ENCODE measurements at regions not wholly inside any gene's neighbourhood (a gene's known extent, or its start where the extent isn't known, plus 50 kb on each side); places are given as distances from the start of the nearest gene placed in this dataset.

GRCh38 chr14:97655169-97655948 lies 858.2 kb downstream of the VRK1 start:
- Histone ChIP-seq H3K27ac (no peak overlapping the region), H3K36me3 (no peaks in the 10 kb centered on the region), H3K4me3 (no peak overlapping the region), H3K27me3 (no peaks in the 10 kb centered on the region), H3K9me3 (replicated peaks) (no peaks in the 10 kb centered on the region), H3K4me1 (no peaks in the 10 kb centered on the region)
- peak in 1 of 2 experiments; percentile 9 for DNase-seq

- Histone ChIP-seq H3K9me3 (replicated peaks) (no peaks in the 10 kb centered on the region), H3K36me3 (no peaks in the 10 kb centered on the region), H3K27ac (no peak overlapping the region), H3K4me3 (no peak overlapping the region), H3K27me3 (no peaks in the 10 kb centered on the region), H3K4me1 (no peaks in the 10 kb centered on the region)
- DNase-seq, result no peak
Measured at GRCh38 chr14:97657609-97658008, 860.4 kb downstream of the VRK1 start.

GRCh38 chr14:97687944-97688630 lies 890.9 kb downstream of the VRK1 start:
- H3K4me1 ChIP-seq, result no peaks in the 10 kb centered on the region
- H3K36me3 ChIP-seq, result no peaks in the 10 kb centered on the region
- no peak for DNase-seq
- no peak overlapping the region for H3K4me3 ChIP-seq
- no peaks in the 10 kb centered on the region for H3K9me3 ChIP-seq (replicated peaks)
- no peaks in the 10 kb centered on the region for H3K27me3 ChIP-seq
- H3K27ac ChIP-seq, result no peak overlapping the region

GRCh38 chr14:97688631-97689336 lies 891.6 kb downstream of the VRK1 start:
- DNase-seq, result no peak
- Histone ChIP-seq H3K9me3 (replicated peaks) (no peaks in the 10 kb centered on the region), H3K4me3 (no peak overlapping the region), H3K27me3 (no peaks in the 10 kb centered on the region), H3K36me3 (no peaks in the 10 kb centered on the region), H3K4me1 (no peaks in the 10 kb centered on the region), H3K27ac (no peak overlapping the region)

GRCh38 chr14:97692084-97692483 lies 894.9 kb downstream of the VRK1 start:
- no peak overlapping the region for H3K4me3 ChIP-seq
- H3K36me3 ChIP-seq, result no peaks in the 10 kb centered on the region
- no peak overlapping the region for H3K27ac ChIP-seq
- peak in 1 of 2 experiments; percentile 1 for DNase-seq
- no peaks in the 10 kb centered on the region for H3K27me3 ChIP-seq
- no peaks in the 10 kb centered on the region for H3K9me3 ChIP-seq (replicated peaks)
- no peaks in the 10 kb centered on the region for H3K4me1 ChIP-seq

- H3K27ac ChIP-seq, result no peak overlapping the region
- no peaks in the 10 kb centered on the region for H3K9me3 ChIP-seq (replicated peaks)
- no peak overlapping the region for H3K4me3 ChIP-seq
- H3K27me3 ChIP-seq, result no peaks in the 10 kb centered on the region
- H3K4me1 ChIP-seq, result no peaks in the 10 kb centered on the region
- H3K36me3 ChIP-seq, result no peaks in the 10 kb centered on the region
- DNase-seq, result no peak
Measured at GRCh38 chr14:97695456-97695981, 898.3 kb downstream of the VRK1 start.

- no peaks in the 10 kb centered on the region for H3K4me1 ChIP-seq
- H3K4me3 ChIP-seq, result no peak overlapping the region
- H3K27me3 ChIP-seq, result no peaks in the 10 kb centered on the region
- no peak overlapping the region for H3K27ac ChIP-seq
- no peaks in the 10 kb centered on the region for H3K36me3 ChIP-seq
- DNase-seq, result no peak
- H3K9me3 ChIP-seq (replicated peaks), result no peaks in the 10 kb centered on the region
Measured at GRCh38 chr14:97697772-97698171, 900.6 kb downstream of the VRK1 start.

- Histone ChIP-seq H3K27me3 (no peaks in the 10 kb centered on the region), H3K9me3 (replicated peaks) (no peaks in the 10 kb centered on the region), H3K27ac (no peak overlapping the region), H3K4me3 (no peak overlapping the region), H3K36me3 (no peaks in the 10 kb centered on the region), H3K4me1 (no peaks in the 10 kb centered on the region)
- DNase-seq, result no peak
Measured at GRCh38 chr14:97699026-97699425, 901.8 kb downstream of the VRK1 start.

GRCh38 chr14:97703006-97703760 lies 906.0 kb downstream of the VRK1 start:
- DNase-seq, result no peak
- Histone ChIP-seq H3K4me3 (no peak overlapping the region), H3K27ac (no peak overlapping the region), H3K36me3 (no peaks in the 10 kb centered on the region), H3K9me3 (replicated peaks) (no peaks in the 10 kb centered on the region), H3K4me1 (no peaks in the 10 kb centered on the region; the same call in 1 of the 2 replicates), H3K27me3 (no peaks in the 10 kb centered on the region)

GRCh38 chr14:97704316-97704885 lies 907.2 kb downstream of the VRK1 start:
- no peak for DNase-seq
- Histone ChIP-seq H3K4me1 (no peaks in the 10 kb centered on the region; the same call in 1 of the 2 replicates), H3K27ac (no peak overlapping the region), H3K9me3 (replicated peaks) (no peaks in the 10 kb centered on the region), H3K36me3 (no peaks in the 10 kb centered on the region), H3K27me3 (no peaks in the 10 kb centered on the region), H3K4me3 (no peak overlapping the region)

- Histone ChIP-seq H3K27ac (no peak overlapping the region), H3K4me1 (no peaks in the 10 kb centered on the region; the same call in 1 of the 2 replicates)
Measured at GRCh38 chr14:97705107-97705506, 907.9 kb downstream of the VRK1 start.

GRCh38 chr14:97705976-97706375 lies 908.8 kb downstream of the VRK1 start:
- H3K27me3 ChIP-seq, result no peaks in the 10 kb centered on the region
- no peaks in the 10 kb centered on the region for H3K9me3 ChIP-seq (replicated peaks)
- no peak for DNase-seq
- no peaks in the 10 kb centered on the region; the same call in 1 of the 2 replicates for H3K4me1 ChIP-seq
- H3K36me3 ChIP-seq, result no peaks in the 10 kb centered on the region
- H3K4me3 ChIP-seq, result no peak overlapping the region
- H3K27ac ChIP-seq, result no peak overlapping the region

More at GRCh38 chr14:97705107-97705506, 907.9 kb downstream of the VRK1 start:
- no peak for DNase-seq
- Histone ChIP-seq H3K9me3 (replicated peaks) (no peaks in the 10 kb centered on the region), H3K4me3 (no peak overlapping the region), H3K36me3 (no peaks in the 10 kb centered on the region), H3K27me3 (no peaks in the 10 kb centered on the region)

GRCh38 chr14:97706819-97707218 lies 909.6 kb downstream of the VRK1 start:
- Histone ChIP-seq H3K27me3 (no peaks in the 10 kb centered on the region), H3K9me3 (replicated peaks) (no peaks in the 10 kb centered on the region), H3K36me3 (no peaks in the 10 kb centered on the region), H3K4me1 (no peaks in the 10 kb centered on the region; the same call in 1 of the 2 replicates), H3K27ac (no peak overlapping the region), H3K4me3 (no peak overlapping the region)
- no peak for DNase-seq

GRCh38 chr14:97707603-97708002 lies 910.4 kb downstream of the VRK1 start:
- no peak overlapping the region for H3K27ac ChIP-seq
- no peak overlapping the region for H3K4me3 ChIP-seq
- H3K9me3 ChIP-seq (replicated peaks), result no peaks in the 10 kb centered on the region
- H3K36me3 ChIP-seq, result no peaks in the 10 kb centered on the region
- H3K27me3 ChIP-seq, result no peaks in the 10 kb centered on the region
- no peaks in the 10 kb centered on the region; the same call in 1 of the 2 replicates for H3K4me1 ChIP-seq
- DNase-seq, result peak in 1 of 2 experiments; percentile 2
